GM20000 (cell line): ENCODE measurements at regions not wholly inside any gene's neighbourhood (a gene's known extent, or its start where the extent isn't known, plus 50 kb on each side); places are given as distances from the start of the nearest gene placed in this dataset.

Source experiments
- DNase-seq: peaks from one replicate; pipeline ENCODE4 v3.0.0; 2012; ENCODE audit warnings: low spot score
- TF ChIP-seq, protein P1 (sequence below): IDR thresholded peaks from 2 replicates; pipeline ENCODE4 v1.5.1; 2012; ENCODE audit warnings: mild to moderate bottlenecking, control low read depth; ENCODE audit errors: extremely low read depth, missing control alignments

DNA sequence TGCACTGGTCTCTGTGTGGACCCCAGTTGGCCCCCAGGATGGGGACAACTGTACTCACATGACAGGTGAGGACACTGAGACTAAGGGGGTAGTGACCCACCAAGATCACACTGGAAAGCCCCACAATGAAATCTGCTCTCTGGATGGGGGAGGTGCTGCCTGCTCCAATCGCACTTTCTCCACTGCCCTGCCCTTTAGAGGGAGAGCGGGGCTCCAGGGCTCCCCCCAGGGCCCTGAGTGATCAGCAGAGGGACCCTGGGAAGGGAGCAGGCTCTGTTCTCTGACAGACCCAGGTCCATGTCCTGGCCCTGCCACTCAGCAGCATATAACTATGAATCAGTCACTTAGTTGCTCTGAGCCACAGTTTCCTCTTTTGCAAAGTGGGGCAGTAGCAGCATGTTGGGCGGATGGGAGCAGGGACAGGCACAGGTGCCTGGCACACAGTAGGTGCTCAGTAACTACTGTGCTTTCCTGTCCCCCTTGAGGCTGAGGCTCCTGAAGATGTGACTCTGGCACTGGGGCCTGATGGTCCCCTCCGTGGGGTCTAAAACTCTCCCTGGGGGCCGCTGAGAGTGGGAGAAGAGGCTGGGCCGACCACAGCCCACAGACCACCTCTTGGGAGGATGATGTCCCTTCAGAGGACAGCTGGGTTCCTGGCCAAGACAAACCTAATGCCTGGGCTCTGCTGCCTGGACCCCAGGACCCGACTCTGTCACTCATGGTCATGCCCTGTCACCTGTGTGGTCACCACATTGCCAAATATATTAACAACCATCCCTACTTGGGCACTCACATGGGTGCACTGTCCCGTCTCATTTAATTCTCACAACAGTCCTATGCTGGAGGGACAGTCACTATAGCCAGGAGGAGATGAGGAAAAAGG, 222.7 kb downstream of the PTPRU start:
- TF ChIP-seq, protein P1, sequence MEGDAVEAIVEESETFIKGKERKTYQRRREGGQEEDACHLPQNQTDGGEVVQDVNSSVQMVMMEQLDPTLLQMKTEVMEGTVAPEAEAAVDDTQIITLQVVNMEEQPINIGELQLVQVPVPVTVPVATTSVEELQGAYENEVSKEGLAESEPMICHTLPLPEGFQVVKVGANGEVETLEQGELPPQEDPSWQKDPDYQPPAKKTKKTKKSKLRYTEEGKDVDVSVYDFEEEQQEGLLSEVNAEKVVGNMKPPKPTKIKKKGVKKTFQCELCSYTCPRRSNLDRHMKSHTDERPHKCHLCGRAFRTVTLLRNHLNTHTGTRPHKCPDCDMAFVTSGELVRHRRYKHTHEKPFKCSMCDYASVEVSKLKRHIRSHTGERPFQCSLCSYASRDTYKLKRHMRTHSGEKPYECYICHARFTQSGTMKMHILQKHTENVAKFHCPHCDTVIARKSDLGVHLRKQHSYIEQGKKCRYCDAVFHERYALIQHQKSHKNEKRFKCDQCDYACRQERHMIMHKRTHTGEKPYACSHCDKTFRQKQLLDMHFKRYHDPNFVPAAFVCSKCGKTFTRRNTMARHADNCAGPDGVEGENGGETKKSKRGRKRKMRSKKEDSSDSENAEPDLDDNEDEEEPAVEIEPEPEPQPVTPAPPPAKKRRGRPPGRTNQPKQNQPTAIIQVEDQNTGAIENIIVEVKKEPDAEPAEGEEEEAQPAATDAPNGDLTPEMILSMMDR = no peak
- no peak for DNase-seq

DNA sequence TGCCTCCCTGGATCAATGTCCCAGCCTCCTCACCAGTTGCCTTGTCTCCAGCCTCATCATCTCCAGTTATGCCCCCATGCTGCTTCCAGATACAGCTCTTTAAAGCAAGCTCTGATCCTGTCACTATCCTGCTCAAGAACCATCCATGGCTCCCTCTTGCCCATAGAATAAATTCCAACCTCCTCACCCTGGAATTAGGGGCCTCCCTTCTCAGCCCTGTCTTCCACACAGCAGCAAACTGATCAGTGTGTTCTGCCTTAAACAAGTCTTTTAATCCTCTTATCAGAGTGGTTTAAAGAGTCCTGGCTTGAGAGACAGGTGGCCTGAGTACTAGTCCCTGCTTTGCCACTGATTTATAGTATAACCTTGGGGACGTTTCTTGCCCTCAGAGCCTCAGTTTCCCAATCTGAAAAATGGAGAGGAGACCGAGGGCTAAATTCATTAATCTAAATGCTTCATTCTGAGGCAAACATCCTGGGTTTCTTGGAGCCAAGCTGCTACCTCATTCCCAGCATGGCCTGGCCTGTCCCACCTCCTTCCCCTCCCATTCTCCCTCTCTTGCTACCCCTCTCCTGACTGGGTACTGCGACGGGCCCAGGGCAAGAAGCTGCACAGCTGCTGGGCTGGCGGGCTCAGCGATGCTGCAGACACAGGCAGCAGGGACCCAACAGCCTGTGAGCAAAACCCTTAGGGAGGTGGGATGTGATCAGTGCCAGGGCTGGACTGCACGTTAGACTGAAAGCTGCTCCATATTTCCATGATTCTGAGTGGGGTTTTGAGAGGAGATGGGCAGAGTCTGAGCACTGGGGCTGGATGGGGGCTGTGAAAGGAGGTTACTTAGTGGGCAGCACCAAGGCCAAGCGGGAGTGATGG, 221.4 kb downstream of the PTPRU start:
- TF ChIP-seq, protein P1 = no peak
- DNase-seq = no peak

DNA sequence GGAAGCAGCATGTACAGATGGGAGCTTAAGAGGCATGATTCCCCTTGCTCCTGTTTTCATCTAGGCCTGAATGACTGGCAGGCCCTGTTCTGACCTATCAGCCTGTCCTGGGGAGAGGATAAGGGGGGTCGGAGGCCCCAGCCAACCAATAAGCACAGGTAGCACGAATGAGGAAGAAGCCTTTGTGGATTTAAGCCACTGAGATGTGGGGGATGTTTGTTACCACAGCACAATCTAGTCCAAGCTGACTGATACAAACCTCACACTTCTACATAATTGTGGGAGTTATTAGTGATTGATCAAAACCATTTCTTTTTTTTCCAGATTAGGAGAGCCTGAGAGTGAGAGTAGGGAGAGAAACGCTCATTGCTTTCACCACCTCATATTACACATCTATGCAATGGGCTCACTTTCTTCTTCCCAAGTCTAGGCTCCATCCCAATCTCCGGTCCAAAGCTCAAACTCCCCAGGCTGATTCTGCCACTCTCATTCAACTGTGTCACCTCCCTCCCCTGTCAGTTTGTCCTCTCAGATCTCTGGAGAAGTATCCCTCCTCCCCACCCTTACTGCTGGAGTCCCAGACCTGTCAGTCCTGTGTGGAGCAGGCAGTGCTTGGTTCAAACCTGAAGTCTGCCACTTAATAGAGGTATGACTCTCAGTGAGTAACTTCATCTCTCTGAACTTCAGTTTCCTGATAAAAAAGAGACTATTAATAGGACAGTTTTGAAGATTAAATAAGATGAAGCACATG, 220.5 kb downstream of the PTPRU start:
- DNase-seq = no peak
- TF ChIP-seq, protein P1 = no peak

DNA sequence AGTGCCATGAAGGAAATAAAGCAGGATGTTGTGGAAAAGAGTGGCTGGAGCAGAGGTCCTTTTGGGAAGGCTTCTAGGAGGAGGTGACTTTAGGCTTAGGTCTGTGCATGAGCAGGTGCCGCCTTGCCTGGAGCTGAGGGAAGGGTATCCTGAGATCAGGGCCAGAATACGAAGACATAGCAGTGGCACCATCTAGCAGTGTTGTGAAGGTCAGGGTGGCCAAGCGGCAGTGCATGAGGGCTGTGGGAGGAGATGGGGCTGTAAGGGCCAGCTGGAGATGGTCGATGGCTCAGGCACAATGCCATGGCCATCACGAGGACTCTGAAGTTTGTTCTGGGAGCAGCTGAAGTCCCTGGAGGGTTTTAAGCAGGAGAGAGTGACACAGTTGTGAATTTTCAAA, 219.5 kb downstream of the PTPRU start:
- TF ChIP-seq, protein P1 = no peak
- DNase-seq = no peak

DNA sequence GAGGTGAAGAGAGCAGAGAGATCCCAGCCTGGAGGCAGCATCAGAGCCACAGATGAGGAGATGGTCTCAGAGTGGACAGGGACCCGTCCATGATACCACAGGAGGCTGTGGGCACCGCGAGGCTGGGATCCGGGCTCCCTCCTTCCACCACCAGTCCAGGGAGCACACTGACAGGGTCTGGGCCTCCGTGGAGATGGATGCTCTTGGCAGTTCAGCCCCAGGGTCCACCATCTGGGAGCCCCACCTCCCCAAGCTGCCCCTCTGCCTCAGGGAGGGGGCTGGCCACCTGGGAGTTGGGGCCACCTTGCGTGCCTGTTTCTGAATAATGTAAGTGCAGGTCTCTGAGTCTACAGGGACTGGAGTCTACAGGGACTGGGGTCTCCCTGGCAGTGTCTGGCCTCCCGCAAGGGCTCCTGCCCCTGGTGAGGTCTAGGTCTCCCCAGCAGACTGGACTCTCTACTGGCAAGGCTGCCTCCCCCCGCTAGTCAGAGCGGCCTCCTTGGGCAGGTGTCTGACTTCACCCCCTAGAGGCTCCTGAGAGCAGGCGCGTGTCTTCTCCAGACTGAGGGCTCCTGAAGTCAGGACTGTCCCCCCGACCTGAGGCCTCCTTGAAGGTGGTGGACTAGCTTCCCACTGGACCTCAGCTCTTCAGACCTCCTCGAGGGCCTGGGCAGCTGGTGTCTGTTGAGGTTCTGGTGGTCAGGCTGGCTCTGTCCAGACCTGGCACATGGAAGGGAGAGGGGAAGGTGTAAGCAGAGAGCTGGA, 218.5 kb downstream of the PTPRU start:
- DNase-seq = no peak
- TF ChIP-seq, protein P1 = no peak

DNA sequence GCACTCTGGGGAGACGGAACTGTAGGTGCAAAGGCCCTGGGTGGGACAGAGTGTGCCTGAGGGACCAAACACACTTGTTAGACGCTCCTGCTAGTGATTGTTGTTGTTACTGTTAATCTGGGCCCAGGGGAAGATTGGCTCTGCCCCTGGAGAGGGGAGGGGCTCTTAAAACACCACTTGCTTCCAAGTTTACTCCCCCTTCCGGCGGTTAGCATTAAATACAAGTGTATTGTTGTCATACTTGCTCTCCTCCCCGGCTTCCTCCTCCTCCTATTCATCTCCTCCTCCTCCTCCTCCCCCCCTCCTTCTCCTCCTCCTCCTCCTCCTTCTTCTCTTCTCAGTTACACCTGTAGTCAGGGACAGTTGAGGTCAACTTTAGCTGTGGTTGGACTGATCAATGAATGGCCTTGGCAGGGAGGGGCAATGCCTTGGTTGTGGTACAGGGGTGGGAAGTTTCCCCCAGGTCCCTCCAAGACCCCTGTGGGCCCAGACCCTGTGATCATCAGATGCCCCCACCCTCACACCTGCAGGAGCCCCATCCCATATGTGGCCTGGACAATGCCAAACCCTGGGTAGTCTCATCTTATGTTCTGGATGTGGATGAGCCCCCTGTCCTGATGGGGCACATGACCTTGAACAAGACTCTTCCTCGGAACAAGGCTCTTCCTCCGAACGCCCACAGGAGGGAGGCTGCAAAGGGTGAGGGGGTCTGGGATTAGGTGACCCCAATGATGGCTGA, 217.3 kb downstream of the PTPRU start:
- TF ChIP-seq, protein P1 = no peak
- DNase-seq = peak; percentile 52
